Right hindlimb (tissue), 1 donor: ENCODE measurements at regions not wholly inside any gene's neighbourhood (a gene's known extent, or its start where the extent isn't known, plus 50 kb on each side); places are given as distances from the start of the nearest gene placed in this dataset.

Experiments
- DNase-seq: peaks from one replicate; pipeline ENCODE4 v3.0.0-alpha.2; 2018

DNA sequence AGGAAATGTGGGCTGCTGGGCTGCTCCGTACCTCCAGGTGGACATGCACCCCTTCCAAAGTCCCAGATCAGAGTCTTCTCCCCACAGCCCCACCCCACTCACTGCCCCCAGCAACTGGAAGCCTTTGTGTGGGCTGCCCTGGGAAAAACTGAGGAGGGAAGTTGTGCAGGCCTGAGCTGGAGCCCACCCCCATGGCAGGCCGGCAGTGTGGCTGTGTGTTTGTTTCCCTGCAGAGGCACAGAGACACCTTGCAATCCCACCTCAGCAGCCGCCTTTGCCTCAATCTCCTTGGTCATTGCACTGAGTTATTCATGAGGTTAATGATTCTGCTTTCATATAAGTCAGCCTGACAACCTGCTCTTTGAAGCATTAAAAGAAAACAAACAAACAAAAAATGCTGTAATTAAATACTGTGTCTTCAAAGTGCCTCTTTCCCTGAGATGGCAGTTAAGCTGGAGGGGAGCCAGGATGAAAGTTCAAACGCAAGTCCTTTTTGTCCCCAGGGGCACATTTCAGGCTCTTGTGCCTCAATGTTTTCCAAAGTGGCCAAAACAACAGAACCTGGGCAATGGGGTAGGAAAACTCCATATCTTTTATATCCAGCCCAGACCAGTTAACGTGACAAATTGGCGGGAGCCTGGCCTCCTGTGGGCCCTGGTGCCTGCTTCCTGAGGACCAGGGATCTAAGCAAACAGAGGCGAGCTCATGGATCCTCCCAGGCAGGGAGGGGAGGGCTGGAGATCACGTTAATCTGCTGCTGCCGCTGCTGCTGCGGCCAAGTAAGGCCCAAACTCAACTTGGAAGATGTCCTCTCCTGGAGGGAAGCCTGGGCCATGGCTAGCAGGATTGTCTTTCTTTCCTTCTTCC is 51.9 kb upstream of the TSPAN11 start:
- peak; percentile 82 for DNase-seq

DNA sequence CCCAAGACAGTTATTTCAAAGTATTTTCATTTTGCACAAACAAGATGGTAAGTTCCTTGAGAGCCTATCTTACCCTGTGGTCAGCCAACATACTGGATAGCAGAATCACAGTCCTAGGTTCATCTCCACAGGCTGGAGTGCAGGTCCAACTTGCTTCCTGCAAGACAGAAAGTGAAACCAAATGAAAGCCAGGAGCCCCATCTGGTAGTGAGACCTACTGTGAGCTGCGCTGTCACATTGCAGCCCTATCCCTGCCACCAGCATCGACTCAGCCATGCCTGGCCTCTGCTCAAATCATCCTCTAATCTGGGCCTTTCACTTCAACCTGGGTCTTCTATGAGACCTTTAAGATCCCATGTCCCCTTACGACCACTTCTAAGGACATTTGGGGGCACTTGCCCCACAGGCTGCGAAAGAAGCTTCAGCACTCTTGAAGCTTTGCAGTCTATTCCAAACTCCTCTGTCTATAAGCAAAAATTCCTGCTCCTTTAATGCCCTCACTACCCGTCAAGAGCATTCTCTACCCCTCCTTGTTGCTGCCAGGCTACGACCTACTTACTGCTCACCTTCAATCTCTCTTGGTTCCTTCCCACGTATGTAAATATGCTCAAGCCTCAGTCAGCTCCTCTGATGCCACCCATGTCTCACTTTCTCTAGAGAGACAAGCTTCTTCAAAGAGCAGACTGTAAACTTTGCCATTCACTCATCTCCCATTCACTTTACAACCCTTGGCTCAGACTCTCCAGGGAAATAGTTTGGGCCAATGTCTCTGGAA is 55.9 kb upstream of the TSPAN11 start:
- no peak for DNase-seq

DNA sequence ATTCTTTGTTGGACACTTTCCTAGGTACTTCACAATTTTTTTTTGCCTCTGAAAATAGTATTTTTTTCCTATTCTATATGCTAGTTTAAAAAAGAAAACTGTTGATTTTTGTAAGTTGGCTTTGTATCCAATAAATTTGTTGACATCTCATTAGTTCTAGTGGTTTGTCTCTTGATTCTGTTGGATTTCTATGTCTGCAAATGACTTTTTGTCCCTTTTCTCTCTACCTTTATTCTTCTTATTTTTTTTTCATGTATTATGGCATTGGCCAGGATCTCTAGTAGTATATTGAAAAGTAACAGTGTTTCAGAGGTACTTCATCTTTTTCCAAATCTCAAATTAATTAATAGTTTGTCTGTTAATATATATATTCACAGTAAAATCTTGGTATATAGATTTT is 59.1 kb upstream of the TSPAN11 start:
- no peak for DNase-seq

DNA sequence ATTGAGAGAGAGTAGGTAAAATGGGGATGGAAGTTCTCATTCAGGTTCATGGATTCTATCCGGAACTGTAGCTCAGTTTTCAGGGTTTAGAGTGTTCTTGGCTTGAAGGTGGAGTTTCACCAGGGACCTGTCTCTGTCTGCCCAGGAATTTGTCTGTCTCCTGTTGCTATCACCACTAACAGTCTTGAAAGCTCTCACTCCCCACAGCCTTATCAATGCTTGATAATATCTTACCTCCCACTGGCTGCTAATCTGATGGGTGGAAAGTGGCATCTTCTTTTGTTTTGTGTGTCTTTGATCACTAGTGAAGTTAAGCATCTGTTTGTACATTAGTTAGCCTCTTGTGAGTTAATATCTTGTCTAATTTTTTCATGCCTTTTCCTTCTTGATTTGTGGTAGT is 60.3 kb upstream of the TSPAN11 start:
- no peak for DNase-seq

DNA sequence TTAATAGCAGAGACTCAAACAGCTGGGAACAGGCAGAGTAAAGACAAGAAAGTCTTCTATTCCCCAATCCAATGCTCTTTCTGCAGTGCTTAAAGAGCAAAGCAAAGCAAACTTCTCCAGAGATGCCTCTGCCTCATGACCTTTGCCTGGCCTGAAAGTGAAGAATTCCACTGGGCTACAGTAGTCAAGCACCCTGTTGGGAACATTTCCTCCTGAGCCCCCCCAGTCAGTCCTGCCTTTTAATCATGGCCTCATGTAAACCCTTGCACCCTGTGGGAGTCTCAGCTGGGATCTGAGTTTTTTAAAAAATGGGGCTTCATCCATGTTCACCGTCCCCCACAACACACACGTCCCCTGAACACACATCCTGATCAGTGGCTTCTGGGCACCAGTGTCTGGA is 62.7 kb upstream of the TSPAN11 start:
- DNase-seq = no peak

DNA sequence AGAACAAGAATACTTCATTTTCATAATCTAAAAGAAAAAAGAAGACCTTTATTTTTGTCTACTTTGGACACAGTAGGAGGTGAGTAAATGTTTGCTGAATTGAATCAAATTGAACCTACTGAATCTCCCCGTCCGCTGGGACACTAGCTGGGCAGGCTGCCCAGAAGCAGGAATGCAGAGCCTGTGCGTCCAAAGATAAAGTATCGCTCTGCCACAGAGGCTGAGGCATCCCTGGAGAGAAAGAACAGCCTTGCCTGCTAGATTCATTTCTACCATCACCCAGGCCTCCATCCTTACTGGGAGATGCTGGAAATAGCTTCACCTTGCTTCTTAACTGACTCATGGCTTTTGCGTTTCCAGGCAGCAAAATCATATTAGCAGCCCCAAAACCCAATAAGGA is 64.1 kb upstream of the TSPAN11 start:
- no peak for DNase-seq

DNA sequence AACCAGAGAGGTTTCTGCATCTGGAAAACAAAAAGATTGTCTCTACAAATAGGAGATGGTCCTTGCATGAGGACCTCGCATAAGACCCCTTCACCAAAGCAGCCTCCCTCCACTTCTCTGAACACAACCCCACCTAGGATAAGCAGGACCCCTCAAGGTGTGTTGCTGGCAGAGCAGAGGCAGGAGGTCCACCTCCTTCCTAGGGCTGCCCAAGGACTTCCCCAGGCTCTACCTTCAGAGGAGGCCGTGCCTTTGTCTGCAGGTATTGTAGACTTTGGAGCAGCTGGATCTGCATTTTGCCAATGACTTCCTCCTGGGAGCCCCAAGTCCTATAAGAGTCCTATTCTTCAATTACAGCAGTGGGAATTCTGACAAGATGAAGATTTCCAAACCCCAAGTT is 67.3 kb upstream of the TSPAN11 start:
- no peak for DNase-seq

DNA sequence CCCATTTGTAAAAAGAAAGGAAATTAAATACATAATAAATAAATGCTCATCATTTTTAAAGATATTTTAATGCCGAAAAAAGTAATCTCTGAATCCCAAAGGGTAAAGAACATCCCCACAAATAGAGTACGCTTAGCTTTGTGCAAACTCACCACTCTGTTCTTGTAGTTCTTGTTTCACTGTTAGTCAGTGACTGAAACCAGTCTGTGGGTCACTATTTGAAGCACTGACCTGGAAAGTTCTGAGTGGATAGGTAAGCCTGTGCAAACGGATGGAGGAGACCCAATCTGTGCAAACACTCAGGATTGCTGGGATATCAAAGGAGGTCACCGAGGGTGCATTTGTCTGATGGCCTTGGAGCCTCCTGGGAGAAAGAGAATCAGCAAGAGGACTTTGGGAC is 68.1 kb upstream of the TSPAN11 start:
- DNase-seq = no peak

DNA sequence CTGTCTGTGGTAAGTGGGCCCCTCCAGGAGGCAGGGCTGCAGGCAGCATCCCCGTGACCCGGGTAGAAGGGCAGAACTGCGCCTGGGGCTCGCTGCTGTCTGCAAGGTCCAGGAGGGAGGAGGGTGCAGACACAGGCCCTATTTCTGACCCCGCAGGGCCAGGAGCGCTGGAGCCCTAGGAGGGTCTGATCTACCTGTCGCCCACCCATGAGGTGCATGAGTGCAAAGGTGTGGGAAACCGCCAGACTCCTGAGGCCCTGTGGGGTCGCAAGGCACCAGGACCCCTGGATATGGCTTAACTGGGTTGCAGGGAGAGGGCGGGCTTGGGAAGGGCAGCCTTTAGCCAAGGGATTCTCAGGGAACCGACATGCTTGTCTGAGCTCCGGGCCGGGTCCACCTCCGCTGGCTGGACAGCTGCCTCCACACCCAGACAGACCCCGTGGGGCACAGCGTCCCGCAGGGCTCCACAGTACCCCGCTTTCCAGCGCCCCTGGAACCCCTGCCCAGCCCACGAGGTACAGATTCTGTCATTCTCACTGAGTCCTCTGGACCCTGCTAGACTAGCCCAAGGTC is 72.9 kb upstream of the TSPAN11 start:
- no peak for DNase-seq

DNA sequence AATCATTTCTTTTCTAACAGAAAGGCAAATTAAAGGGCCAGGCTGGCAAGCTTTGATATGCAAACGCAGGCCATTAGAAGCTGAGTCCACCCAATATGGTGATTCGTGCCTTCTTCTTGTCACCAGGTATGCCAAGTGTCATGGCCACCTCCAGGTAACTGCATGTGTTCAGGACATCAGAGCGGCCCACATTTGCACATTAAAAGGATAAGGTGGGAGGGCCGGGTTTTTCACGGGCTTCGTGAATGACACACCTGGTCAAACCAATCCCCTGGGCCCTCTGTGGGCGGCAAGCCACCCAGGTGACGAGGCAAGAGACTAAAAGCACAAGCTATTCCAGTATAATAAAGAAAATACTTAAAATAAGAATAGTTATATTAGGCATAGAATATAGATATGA is 75.9 kb upstream of the TSPAN11 start:
- no peak for DNase-seq

DNA sequence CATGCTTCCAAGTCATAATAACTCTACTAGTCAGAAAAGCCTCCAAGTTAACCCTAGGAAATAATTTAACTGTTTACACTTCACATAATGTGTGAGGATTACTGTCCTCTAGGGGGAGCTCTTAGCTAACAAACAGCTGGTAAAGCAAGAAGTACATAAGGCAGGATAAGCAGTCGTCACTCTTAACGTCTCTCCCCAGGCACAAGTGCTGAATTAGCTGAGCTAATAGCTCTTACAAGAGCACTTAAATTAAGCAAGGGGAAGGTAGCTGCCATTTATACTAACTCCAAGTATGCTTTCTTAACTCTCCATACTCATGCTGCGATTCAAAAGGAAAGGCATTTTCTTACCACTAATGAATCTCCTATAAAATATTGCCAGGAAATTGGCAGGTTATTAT is 79.3 kb upstream of the TSPAN11 start:
- no peak for DNase-seq

DNA sequence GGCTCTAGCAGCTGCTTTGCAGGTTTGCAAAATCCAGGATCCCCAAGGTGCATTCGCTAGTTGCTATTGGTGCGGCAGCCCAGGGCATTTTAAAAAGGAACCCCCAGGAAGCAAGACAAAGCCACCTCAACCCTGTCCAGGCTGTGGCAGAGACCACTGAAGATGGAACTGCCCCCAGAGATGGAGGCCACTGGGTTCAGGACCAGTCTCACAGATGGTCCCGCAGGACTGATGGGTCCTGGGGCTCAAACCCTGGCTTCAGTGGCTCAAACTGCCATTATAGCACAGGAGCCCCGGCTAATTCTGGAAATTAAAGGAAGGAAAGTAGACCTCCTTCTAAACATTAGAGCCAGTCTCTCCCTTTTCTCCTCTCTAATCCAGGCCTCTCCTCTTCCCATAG is 79.8 kb upstream of the TSPAN11 start:
- no peak for DNase-seq

DNA sequence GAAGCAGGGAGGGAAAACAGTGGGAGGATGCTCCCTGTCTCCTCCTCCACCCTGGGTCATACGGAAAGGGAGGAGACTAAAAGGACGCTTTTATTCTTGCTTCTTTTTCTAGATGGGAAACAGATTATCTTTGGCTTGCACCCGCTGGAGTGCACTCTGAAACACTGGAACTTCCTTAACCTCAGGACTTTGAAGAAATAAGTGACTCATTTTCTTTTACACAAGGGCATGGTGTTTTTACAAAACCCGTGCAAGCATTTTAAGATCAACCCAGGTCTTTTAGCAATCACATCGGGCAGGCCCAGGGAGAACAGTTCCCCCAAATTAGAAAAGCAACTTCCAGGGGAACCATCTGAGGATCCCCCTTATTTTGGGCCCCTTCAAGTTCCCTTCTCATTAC is 80.9 kb upstream of the TSPAN11 start:
- DNase-seq = no peak

DNA sequence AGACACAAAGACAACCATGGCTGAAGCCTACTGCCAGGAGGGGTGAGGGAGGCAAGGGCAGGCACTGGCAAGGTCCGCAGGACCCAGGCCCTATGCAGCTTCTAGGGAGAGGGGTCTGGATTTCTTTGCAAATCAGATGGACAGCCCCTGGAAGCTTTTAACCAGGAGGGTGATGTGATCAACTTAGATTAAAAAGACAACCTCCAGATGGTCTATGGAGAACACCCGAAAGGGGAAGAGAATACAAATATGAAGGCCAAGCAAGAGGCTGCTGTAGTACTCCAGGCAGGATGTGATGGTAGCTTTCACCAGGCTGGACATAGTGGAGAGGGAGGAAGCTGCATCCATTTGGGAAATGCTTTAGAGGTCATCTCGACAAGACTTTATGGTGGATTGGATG is 83.3 kb upstream of the TSPAN11 start:
- no peak for DNase-seq

DNA sequence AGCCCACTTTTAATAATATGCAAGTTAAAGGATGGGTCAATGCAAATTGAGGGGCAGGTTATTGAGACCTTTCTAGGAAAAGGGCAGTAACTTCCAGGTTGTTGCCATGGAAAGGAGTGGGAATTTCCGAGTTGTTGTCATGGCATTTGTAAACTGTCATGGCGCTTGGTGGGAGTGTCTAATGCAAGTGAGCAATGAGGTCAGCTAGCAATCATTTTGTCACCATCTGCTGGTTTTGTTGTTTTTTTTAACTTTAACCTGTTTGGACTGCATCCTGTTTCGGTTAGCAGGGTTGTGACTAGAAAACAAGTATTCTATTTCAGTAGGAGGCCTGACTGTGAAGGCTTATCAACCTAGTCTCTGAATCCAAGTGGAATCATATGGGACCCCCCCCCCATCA is 85.8 kb upstream of the TSPAN11 start:
- DNase-seq = no peak

DNA sequence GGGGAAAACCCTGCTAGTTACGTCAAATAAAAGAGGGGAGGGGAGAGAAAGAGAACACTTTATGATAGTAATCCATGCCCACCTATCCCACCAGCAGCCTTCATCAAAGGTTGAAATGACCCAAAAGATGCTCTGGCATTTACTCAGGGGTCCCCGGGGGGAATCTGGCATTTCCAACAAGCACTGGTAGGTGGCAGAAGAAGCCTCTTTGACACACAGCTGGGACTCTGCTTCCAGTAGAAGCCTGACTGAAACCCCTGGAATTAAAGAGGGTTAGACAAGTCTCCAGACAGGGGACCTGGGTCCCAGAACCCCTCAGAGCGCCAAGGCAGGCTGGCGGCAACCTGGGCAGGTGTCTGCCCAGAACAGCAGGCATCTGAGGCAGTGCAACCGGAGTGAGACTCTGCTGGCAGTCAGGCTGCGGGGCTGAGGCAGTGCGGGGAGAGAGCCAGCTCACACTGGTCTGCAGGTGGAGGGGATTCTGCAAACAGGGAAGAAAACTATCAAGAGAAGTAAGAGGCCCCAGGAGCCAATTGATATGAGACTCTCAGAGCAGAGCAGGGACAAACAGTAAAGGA is 85.0 kb upstream of the CAPRIN2 start:
- no peak for DNase-seq

DNA sequence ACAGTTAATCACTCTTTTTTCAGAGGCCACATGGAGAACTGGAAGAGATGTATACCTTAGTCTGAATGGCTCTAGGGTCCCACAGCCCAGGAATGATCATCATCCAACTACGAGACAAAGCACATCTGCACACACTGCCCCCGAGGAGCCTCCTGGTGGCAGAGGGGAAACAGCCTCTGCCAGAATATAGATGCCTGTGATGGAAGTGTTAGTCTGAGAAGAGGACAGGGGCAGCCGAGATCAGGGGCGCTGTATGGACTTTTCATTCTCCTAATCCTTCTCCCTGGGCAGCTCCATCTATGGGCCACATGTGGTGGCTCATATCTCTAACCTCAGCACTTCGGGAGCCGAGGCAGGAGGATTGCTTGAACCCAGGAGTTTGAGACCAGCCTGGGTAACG is 82.8 kb upstream of the CAPRIN2 start:
- no peak for DNase-seq

DNA sequence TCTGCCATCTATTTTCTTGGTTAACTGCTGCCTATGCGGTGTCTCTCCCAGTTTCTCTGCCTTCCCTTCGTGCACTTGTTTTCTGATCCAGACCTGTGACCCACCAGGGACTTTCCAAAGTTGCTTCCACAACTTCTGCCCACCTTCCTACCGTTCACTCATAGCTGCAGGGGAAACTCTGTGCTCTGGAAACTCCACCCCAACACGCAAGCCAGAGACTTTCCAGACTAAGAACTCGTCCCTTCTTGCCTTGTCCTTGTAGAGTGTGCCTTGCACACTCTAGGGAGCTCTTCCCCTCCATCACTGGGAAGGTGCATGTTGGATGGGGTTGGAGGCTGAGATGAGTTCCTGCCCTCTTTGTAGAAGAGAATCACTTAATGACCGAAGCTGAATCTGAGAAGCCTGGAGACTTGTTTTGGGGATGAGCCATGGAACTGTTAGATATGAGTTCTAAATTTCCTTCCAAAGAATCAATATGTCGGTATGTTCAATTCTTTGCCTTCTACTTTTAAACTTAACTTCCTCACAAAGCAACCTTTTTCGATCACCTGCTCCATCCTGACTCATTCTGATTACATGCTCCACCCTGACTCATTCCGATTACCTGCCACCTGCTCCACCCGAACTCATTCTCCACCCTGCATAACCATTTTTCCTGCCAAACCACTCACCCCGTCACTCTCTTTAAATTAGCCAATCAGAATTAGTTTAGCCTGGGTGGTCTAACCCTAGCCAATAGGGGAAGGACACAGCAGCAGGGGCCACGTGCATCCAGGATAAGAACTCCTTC is 82.1 kb upstream of the CAPRIN2 start:
- no peak for DNase-seq

DNA sequence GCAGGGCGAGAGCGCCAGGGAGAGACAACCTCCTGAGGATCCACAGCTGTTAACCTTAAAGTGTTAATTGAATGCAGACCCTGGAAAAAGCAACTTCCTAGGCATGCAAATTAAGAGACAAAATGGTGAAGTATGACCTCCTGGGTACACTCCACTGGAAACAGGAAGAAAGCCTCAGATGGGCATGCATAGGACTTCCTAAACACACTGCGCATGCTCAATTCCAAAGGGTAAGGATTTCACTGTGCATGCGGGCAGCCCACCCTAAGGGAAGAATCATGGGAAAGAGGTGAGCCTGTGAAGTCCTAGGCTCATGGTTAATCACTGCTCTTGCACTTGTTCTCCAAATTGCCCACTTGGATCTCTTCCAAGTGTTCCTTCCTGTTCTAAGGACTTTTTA is 80.5 kb upstream of the CAPRIN2 start:
- no peak for DNase-seq

DNA sequence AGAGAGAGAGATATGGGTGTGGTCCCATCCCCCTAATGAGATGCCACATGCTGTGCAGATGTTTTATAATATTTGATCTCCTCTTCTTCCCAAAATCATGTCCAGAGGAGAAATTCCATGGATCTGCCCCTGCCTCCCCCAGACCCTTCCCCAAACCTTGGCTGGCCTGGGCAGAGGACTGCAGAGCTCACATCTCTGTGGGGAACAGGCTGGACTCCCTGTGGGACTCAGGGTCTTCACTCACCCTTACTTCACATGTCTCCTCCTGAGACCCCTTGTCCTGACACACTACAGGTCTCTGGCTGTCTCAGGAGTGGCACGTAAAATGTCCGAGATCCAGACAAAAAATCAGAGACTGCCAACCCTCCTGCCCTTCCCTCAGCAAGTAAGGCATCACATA is 76.0 kb upstream of the CAPRIN2 start:
- DNase-seq = no peak

DNA sequence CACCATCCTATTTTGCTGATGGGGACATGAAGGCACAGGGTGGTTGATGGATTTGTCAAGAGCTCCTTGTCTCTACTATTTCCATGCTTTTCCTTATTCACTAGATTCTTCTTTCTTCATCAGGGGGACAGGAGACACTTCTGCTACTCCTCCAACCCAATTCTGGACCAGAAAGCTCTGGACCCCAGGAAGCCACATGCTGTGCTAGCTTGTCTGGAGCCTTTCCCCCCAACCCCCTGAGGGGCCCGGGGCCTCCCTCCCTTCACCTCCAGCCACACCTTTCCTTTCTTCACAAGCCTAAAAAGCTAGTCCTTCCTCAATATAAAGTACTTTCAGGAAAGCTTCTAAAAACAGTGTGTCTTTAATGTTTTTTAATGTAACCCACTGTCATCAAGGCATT is 75.1 kb upstream of the CAPRIN2 start:
- DNase-seq = no peak

DNA sequence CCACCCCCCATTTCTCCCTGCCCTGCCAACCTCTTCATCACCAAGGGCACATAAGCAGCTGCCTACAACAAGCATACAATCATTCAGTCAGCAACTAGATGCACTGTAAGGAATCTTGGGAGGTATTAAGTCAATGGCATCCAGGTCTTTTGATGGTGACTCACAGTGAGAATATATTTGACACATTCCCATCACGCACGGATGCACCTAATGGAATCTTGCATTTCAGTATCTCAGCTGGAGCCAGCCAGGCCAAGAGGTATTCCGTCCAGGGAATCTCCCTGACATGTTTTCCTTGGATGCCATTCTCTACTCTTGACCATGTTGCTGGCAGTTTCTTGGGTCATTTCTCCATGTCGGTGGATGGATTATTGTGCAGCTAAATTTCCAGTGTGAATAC is 73.9 kb upstream of the CAPRIN2 start:
- DNase-seq = no peak
